RKO (cell line): ENCODE measurements at regions not wholly inside any gene's neighbourhood (a gene's known extent, or its start where the extent isn't known, plus 50 kb on each side); places are given as distances from the start of the nearest gene placed in this dataset.

Experiments used
- DNase-seq: peaks from one replicate; pipeline ENCODE4 v3.0.0-alpha.2; 2016; ENCODE audit warnings: low spot score

DNA sequence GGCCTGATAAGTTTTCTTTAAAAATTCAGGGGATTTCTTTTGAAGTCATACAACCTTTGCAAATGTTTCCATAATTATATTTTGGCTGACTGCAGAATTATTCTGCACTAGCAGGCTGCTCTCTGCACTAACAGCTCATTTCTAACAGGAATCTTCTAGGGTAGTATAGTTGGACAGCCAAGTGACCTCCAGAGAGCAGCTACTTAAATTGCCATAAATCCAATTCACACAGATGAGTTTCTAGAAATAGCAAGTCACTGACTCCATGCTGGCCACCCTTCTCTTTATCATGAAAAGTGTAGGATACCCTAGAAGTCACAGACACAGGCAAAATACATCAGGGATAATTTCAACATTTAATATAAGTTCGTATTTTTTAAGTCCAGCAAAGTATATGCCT is 110.9 kb upstream of the TARS1 start:
- no peak for DNase-seq

GRCh38 chr5:33330426-33330825 is 110.3 kb upstream of the TARS1 start:
- DNase-seq: no peak

DNA sequence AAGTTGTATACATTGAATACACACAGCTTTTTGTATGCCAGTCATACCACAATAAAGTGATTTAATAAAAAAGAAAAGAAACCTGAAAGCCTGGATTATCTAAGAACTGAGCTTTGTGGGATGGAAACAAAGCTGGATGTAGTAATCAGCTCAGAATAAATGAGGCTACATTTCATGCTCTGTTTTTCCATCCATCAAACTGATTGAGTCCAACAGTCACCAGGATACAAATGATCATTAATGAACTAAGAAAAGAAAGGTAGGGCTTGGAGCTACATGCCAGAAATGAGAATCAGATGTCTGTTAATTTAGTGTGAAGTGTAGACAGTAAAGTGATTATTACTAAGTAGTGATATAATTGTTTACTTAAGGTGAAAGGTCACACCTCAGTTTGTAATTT is 109.8 kb upstream of the TARS1 start:
- no peak for DNase-seq

DNA sequence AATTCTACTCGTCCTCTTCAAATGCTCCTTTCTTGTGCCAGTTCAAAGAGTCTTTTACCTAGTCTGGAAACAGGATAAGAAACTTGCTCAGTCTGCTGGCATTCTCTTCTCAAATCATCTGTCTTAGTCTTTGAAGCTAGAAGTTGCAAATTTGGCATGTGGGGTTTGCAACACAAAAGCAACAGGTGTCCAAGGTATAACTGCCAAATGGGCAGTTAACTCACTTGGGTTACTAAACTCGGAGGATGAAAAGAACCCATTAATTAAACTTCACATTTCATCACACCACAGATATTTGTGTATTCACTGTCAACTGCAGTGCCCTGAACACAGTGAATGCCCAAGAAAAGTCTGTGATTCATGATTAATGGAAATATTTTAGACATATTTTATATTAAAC is 108.0 kb upstream of the TARS1 start:
- DNase-seq: no peak

- DNase-seq: no peak
These were observed 105.9 kb upstream of the TARS1 start for GRCh38 chr5:33334829-33335228.

- no peak for DNase-seq
These were observed 103.7 kb upstream of the TARS1 start for GRCh38 chr5:33336891-33337636.

- no peak for DNase-seq
These were observed 103.2 kb upstream of the TARS1 start for GRCh38 chr5:33337637-33337992.

DNA sequence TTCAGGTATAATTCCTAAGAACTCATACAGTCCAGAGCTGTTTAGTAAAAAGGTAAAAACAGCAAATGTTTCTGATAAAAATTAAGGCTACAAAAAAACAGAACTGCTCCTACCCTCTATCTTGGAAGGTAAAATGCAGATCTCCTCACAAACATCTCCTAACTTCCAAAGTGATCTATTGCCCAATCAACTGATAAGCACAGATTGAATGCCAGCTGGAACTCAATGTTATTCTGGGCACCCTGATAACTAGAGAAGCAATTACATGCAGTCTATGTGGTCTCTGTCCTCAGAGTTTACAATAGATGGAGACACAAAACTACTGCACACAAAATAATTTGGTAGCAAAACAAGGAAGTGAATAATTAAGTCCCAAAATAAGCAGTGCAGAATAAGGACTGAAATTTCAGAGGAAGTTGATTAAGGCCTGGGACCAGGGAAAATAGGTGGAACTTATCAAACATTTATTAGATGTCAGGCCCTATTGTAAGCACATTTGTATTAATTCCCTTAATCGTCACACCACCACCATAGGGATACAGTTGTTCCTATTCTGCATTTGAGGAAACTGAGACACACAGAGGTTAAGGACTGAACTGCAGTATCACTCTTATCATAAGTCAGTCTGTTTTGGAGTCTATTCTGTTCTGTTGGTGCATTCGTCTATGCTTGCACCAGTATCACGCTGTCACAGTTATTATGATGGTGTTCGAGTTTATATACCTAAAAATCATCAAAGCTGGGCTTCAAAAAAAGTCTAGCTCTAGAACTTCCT is 102.2 kb upstream of the TARS1 start:
- DNase-seq: peak; percentile 8

GRCh38 chr5:33339413-33339812 is 101.4 kb upstream of the TARS1 start:
- DNase-seq: no peak

DNA sequence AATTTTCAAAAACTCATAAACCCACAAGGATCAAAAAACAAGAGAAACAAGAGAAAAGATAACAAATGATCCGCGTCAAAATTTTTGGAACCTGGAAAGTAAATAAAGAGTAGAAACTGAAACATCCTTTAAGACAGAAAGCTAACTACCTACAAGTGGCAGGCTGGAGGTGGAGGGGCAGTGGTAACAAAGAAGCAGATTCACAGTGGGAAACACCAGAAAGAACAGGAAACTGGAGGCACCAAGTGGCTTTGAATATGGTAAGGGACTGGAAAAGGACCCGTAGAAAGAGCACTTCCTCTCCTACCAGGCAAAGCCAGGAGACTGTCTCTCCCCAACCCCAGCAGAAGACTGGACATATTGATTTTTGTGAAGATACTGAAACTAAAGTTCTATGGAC is 100.6 kb upstream of the TARS1 start:
- no peak for DNase-seq

DNA sequence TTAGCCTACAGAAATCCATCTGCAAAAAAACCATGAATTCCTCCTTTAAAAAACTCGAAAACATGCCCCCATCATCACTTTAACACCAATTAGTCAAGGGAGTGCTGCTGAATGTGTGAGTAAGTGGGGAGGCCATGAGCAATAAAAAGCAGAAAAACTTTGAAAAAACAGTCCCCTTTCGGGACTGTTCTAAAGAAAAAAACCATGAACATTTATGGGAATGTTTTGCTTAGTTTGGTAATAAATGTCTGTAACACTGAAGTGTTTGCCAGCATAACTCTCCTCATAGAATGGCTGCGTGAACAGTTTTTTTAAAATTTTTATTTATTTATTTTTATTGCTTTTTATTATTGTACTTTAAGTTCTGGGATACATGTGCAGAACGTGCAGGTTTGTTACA is 99.4 kb upstream of the TARS1 start:
- DNase-seq: no peak

- peak; percentile 48 for DNase-seq
These were observed 97.0 kb upstream of the TARS1 start for GRCh38 chr5:33343676-33344327.

GRCh38 chr5:33346534-33346933 is 94.2 kb upstream of the TARS1 start:
- DNase-seq: no peak

- DNase-seq: no peak
These were observed 79.0 kb upstream of the TARS1 start for GRCh38 chr5:33361781-33362180.

- DNase-seq: no peak
These were observed 77.8 kb upstream of the TARS1 start for GRCh38 chr5:33362915-33363314.

GRCh38 chr5:33363537-33363936 is 77.2 kb upstream of the TARS1 start:
- DNase-seq: no peak

DNA sequence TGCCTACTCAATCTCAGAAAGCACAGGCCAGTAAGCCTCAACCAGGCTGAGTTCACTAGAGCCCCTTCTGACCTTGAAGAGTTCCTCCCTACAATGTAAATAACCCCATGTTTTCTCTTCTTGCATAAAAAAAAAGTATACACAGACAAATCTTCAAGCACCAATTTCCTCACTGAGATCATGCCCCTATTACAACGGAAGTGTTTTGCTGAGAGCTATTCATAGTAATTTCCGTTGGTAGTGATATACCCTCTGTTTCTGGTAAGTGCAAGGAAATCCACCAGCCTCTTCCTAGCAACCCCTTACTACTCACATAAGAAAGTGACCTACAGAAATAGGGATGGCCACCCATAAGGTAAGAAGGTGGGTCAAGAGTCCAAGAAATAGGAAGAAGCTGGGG is 76.4 kb upstream of the TARS1 start:
- DNase-seq: no peak

DNA sequence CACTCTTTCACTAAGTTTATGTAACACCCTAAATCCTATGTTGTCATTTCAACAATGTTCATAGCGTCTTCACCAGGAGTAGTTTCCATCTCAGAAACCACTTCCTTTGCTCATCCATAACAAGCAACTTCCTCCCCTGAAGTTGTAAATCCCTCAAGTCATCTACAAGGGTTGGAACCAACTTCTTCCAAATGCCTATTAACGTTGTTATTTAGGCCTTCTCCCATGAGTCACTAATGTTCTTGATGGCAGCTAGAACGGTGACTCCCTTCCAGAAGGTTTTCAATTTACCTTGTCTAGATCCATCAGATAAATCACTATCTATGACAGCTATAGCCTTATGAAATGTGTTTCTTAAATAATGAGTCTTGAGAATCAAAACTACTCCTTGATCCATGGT is 73.3 kb upstream of the TARS1 start:
- no peak for DNase-seq

GRCh38 chr5:33369485-33370465 is 71.0 kb upstream of the TARS1 start:
- DNase-seq: no peak

DNA sequence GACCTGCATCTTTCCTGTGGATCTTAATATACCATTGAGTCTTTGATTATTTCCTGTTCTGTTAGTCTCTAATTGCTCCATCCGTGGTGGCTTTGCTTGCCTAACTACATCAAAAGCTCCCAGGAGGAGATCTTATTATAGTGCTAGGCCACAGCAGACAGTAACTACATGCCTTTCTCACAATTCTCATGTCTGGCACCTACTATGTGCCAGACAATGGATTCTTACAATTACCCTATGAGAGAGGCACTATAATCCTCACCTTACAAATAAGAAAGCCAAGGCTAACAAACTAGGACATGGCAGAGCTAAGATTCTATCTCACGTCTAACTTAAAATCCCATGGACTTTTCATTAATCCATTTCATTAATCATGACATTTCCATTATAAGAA is 70.3 kb upstream of the TARS1 start:
- no peak for DNase-seq

DNA sequence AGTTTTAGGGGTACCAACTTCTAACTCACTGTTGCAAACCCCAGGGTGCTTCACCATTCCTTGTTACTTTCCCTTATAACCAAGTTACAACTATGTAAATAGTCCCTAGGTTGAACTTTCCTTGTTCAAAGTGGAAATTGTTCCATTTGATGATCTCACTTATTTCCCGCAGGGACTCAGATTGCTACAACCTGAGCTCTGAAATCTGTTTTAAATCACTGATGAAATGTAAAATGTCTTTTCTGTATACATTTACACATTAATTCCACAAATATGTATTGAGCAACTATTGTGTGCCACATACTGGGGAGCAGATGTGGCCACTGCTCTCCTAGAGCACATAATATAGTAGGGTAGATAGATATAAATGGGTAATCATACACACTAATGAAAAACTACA is 69.1 kb upstream of the TARS1 start:
- no peak for DNase-seq
